ENCODE measurements at regions not wholly inside any gene's neighbourhood (a gene's known extent, or its start where the extent isn't known, plus 50 kb on each side); places are given as distances from the start of the nearest gene placed in this dataset.
"Not testable (repeated sequence)": the region's sequence is repeated elsewhere in the genome, so short reads cannot be mapped to it uniquely, and the experiment has no call there.

GRCh38 chr13:111493468-111493867 lies 173.0 kb downstream of the TEX29 start:
- TF ChIP-seq CTCF (conservative IDR thresholded peaks at IDR 0.05; ENCODE audit: low read length), result no peak
- no peaks in the 10 kb centered on the region for H3K4me1 ChIP-seq (ENCODE audit: insufficient read depth, low read length, poor library complexity, severe bottlenecking)
- H3K79me2 ChIP-seq (ENCODE audit: insufficient read depth, low read depth, low read length), result no peaks in the 10 kb centered on the region
- no TSS peak for BruUV-seq (replicated peaks)
- H4K20me1 ChIP-seq (ENCODE audit: insufficient read depth, low read length), result no peaks in the 10 kb centered on the region
- H3K9me3 ChIP-seq (ENCODE audit: low read length), result no peaks in the 10 kb centered on the region
- no peak overlapping the region for H3K4me2 ChIP-seq (ENCODE audit: low read length)
- H3K27ac ChIP-seq (ENCODE audit: low read depth, low read length, poor library complexity, severe bottlenecking), result no peak overlapping the region
- CTCF ChIA-PET (ENCODE audit: unreplicated experiment), result no interaction called here
- DNase-seq (ENCODE audit: low spot score), result no peak
- H3K4me3 ChIP-seq (ENCODE audit: low read depth, low read length, poor library complexity, severe bottlenecking), result no peak overlapping the region
- H3K9me2 ChIP-seq (ENCODE audit: insufficient read depth, low read length), result no peaks in the 10 kb centered on the region
- intact Hi-C loops (cut with micrococcal nuclease; ENCODE audit: unreplicated experiment), result no loop called here
- no peak overlapping the region for H2AFZ ChIP-seq (ENCODE audit: low read length)
- POLR2A ChIA-PET, result no interaction called here
- no peaks in the 10 kb centered on the region for H3K36me3 ChIP-seq (ENCODE audit: insufficient read depth, low read length)

GRCh38 chr13:111494641-111495040 lies 174.2 kb downstream of the TEX29 start:
- Histone ChIP-seq H3K9me2 (ENCODE audit: insufficient read depth, low read length) (no peaks in the 10 kb centered on the region), H3K4me3 (ENCODE audit: low read depth, low read length, poor library complexity, severe bottlenecking) (no peak overlapping the region), H2AFZ (ENCODE audit: low read length) (no peak overlapping the region), H3K27ac (ENCODE audit: low read depth, low read length, poor library complexity, severe bottlenecking) (no peak overlapping the region), H3K4me1 (ENCODE audit: insufficient read depth, low read length, poor library complexity, severe bottlenecking) (no peaks in the 10 kb centered on the region), H3K9me3 (ENCODE audit: low read length) (no peaks in the 10 kb centered on the region), H3K36me3 (ENCODE audit: insufficient read depth, low read length) (no peaks in the 10 kb centered on the region), H4K20me1 (ENCODE audit: insufficient read depth, low read length) (no peaks in the 10 kb centered on the region), H3K79me2 (ENCODE audit: insufficient read depth, low read depth, low read length) (no peaks in the 10 kb centered on the region), H3K4me2 (ENCODE audit: low read length) (no peak overlapping the region)
- intact Hi-C loops (cut with micrococcal nuclease; ENCODE audit: unreplicated experiment), result no loop called here
- no peak for TF ChIP-seq EZH2phosphoT487 (IDR thresholded peaks at IDR 0.05; ENCODE audit: borderline replicate concordance, low read depth, low read length)
- TF ChIP-seq CTCF (conservative IDR thresholded peaks at IDR 0.05; ENCODE audit: low read length), result no peak
- no peak for DNase-seq (ENCODE audit: low spot score)
- POLR2A ChIA-PET, result no interaction called here
- CTCF ChIA-PET (ENCODE audit: unreplicated experiment), result no interaction called here
- no TSS peak for BruUV-seq (replicated peaks)

GRCh38 chr13:111501596-111502535 lies 181.4 kb downstream of the TEX29 start:
- intact Hi-C loops (cut with micrococcal nuclease; ENCODE audit: unreplicated experiment); H3K4me2 ChIP-seq (ENCODE audit: low read length); H2AFZ ChIP-seq (ENCODE audit: low read length); H3K4me3 ChIP-seq (ENCODE audit: low read depth, low read length, poor library complexity, severe bottlenecking); H3K4me1 ChIP-seq (ENCODE audit: insufficient read depth, low read length, poor library complexity, severe bottlenecking); BruUV-seq (replicated peaks); H3K9me2 ChIP-seq (ENCODE audit: insufficient read depth, low read length); POLR2A ChIA-PET; H3K27ac ChIP-seq (ENCODE audit: low read depth, low read length, poor library complexity, severe bottlenecking); H3K79me2 ChIP-seq (ENCODE audit: insufficient read depth, low read depth, low read length); H3K36me3 ChIP-seq (ENCODE audit: insufficient read depth, low read length); H3K9me3 ChIP-seq (ENCODE audit: low read length); H4K20me1 ChIP-seq (ENCODE audit: insufficient read depth, low read length); DNase-seq (ENCODE audit: low spot score); CTCF ChIA-PET (ENCODE audit: unreplicated experiment): not testable (repeated sequence)
